GM23338 (cell line): ENCODE measurements at regions not wholly inside any gene's neighbourhood (a gene's known extent, or its start where the extent isn't known, plus 50 kb on each side); places are given as distances from the start of the nearest gene placed in this dataset.

Source experiments
- ATAC-seq: fragments of 200-7000 bp; cut with Tn5 transposase; 3 replicates; pipeline ENCODE4 v1.9.1; 2020
- DNase-seq: peaks from one replicate; pipeline ENCODE4 v3.0.0-alpha.2; 2015; ENCODE audit warnings: low spot score
- H2AFZ ChIP-seq: fragments of 200-600 bp; sonication (generic); 2 replicates; pipeline ENCODE4 v1.8.0; 2016; ENCODE audit warnings: antibody characterized with exemption, mild to moderate bottlenecking, moderate library complexity
- H3F3A ChIP-seq: fragments of 200-600 bp; sonication (generic); replicated peaks from 2 replicates; pipeline ENCODE4 v1.8.0; 2017; ENCODE audit warnings: antibody characterized with exemption, mixed run types, low read depth
- H3K27ac ChIP-seq: fragments of 200-600 bp; sonication (generic); 2 replicates; pipeline ENCODE4 v1.6.1; 2016; ENCODE audit warnings: low read depth
- H3K27me3 ChIP-seq: fragments of 200-600 bp; sonication (generic); 2 replicates; pipeline ENCODE4 v1.8.0; 2016; ENCODE audit warnings: mild to moderate bottlenecking, mixed run types, moderate library complexity; ENCODE audit not compliant: insufficient read depth
- H3K36me3 ChIP-seq: fragments of 200-600 bp; sonication (generic); 2 replicates; pipeline ENCODE4 v1.8.0; 2016; ENCODE audit warnings: mild to moderate bottlenecking; ENCODE audit not compliant: insufficient read depth
- H3K4me1 ChIP-seq: fragments of 200-600 bp; sonication (generic); 2 replicates; pipeline ENCODE4 v1.8.0; 2016; ENCODE audit warnings: mild to moderate bottlenecking, moderate library complexity; ENCODE audit not compliant: insufficient read depth
- H3K4me2 ChIP-seq: fragments of 200-600 bp; sonication (generic); 2 replicates; pipeline ENCODE4 v1.7.1; 2017; ENCODE audit warnings: mixed run types
- H3K4me3 ChIP-seq: fragments of 200-600 bp; sonication (generic); 2 replicates; pipeline ENCODE4 v1.6.1; 2016; ENCODE audit warnings: mixed run types
- H3K79me2 ChIP-seq: fragments of 200-600 bp; sonication (generic); replicated peaks from 2 replicates; pipeline ENCODE4 v1.8.0; 2017; ENCODE audit warnings: mild to moderate bottlenecking; ENCODE audit not compliant: insufficient read depth
- H3K9me2 ChIP-seq: fragments of 200-600 bp; sonication (generic); 2 replicates; pipeline ENCODE4 v1.8.0; 2017; ENCODE audit not compliant: insufficient read depth
- H4K20me1 ChIP-seq: fragments of 200-600 bp; sonication (generic); replicated peaks from 2 replicates; pipeline ENCODE4 v1.8.0; 2017; ENCODE audit warnings: mild to moderate bottlenecking; ENCODE audit not compliant: insufficient read depth
- H3K27ac Mint-ChIP-seq: 2 replicates; pipeline ENCODE4 v1.8.0; 2020; ENCODE audit warnings: inconsistent platforms, mild to moderate bottlenecking, moderate library complexity, mixed read lengths
- H3K27me3 Mint-ChIP-seq: 3 replicates; pipeline ENCODE4 v1.8.0; 2022; ENCODE audit warnings: low read depth, mild to moderate bottlenecking, moderate library complexity, mixed read lengths, inconsistent platforms; ENCODE audit not compliant: insufficient read depth, poor library complexity
- H3K36me3 Mint-ChIP-seq: 3 replicates; pipeline ENCODE4 v1.8.0; 2021; ENCODE audit warnings: low read depth, mild to moderate bottlenecking, inconsistent platforms, moderate library complexity, mixed read lengths
- H3K4me1 Mint-ChIP-seq: 3 replicates; pipeline ENCODE4 v1.8.0; 2020; ENCODE audit warnings: mild to moderate bottlenecking, inconsistent platforms, mixed read lengths
- H3K4me3 Mint-ChIP-seq: 3 replicates; pipeline ENCODE4 v1.8.0; 2021; ENCODE audit warnings: moderate library complexity, mild to moderate bottlenecking, inconsistent platforms, mixed read lengths
- H3K9me3 Mint-ChIP-seq: 3 replicates; pipeline ENCODE4 v1.8.0; 2020; ENCODE audit warnings: moderate library complexity, mild to moderate bottlenecking, inconsistent platforms, mixed read lengths
- CREB1 ChIP-seq: fragments of 250-450 bp; sonication (Bioruptor Pico); IDR thresholded peaks from 2 replicates; pipeline ENCODE4 v1.5.0; 2020; ENCODE audit warnings: low read depth, mild to moderate bottlenecking, moderate library complexity
- JUNB ChIP-seq: IDR thresholded peaks from one replicate; pipeline ENCODE4 v1.6.1; 2016; ENCODE audit warnings: antibody characterized with exemption; ENCODE audit not compliant: unreplicated experiment
- NANOG ChIP-seq: IDR thresholded peaks from 2 replicates; pipeline ENCODE4 v1.6.1; 2016; ENCODE audit warnings: antibody characterized with exemption, borderline replicate concordance
- ZNF331 ChIP-seq: fragments of 250-450 bp; sonication (Bioruptor Pico); IDR thresholded peaks from 2 replicates; pipeline ENCODE4 v1.5.0; 2020; ENCODE audit warnings: low read depth, mild to moderate bottlenecking, moderate library complexity
- TF ChIP-seq, protein P1 (sequence below): fragments of 250-450 bp; sonication (Bioruptor Pico); IDR thresholded peaks from 2 replicates; pipeline ENCODE4 v1.5.0; 2020; ENCODE audit warnings: mild to moderate bottlenecking, moderate library complexity
- TF ChIP-seq, protein P2 (sequence below), 2 experiments: fragments of 200-600 bp in 1 of 2; sonication (generic) in 1 of 2; conservative IDR thresholded peaks; 2 replicates each; pipeline versions ENCODE4 v1.5.1 to v1.6.1; 2016 to 2017; ENCODE audit warnings: antibody characterized with exemption in 2 of 2, low read depth in 2 of 2, mild to moderate bottlenecking in 2 of 2, moderate library complexity in 1 of 2

DNA sequence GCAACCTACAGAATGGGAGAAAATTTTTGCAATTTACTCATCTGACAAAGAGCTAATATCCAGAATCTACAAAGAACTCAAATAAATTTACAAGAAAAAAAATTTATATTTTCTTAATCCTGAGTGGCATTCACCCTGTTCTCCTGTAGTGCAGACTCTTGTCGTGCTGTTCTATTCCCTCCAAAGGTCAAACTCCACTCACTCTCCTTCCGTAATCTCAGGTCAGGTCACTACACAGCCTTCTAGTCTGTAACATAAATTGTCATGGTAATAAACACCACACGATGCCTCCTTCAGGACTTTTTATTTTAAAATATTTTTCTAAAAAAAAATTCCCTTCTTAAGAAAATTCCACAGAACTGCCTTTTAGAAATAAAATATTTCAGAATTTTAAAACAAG is 417.9 kb upstream of the GCFC2 start (continued):
- TF ChIP-seq, protein P1, sequence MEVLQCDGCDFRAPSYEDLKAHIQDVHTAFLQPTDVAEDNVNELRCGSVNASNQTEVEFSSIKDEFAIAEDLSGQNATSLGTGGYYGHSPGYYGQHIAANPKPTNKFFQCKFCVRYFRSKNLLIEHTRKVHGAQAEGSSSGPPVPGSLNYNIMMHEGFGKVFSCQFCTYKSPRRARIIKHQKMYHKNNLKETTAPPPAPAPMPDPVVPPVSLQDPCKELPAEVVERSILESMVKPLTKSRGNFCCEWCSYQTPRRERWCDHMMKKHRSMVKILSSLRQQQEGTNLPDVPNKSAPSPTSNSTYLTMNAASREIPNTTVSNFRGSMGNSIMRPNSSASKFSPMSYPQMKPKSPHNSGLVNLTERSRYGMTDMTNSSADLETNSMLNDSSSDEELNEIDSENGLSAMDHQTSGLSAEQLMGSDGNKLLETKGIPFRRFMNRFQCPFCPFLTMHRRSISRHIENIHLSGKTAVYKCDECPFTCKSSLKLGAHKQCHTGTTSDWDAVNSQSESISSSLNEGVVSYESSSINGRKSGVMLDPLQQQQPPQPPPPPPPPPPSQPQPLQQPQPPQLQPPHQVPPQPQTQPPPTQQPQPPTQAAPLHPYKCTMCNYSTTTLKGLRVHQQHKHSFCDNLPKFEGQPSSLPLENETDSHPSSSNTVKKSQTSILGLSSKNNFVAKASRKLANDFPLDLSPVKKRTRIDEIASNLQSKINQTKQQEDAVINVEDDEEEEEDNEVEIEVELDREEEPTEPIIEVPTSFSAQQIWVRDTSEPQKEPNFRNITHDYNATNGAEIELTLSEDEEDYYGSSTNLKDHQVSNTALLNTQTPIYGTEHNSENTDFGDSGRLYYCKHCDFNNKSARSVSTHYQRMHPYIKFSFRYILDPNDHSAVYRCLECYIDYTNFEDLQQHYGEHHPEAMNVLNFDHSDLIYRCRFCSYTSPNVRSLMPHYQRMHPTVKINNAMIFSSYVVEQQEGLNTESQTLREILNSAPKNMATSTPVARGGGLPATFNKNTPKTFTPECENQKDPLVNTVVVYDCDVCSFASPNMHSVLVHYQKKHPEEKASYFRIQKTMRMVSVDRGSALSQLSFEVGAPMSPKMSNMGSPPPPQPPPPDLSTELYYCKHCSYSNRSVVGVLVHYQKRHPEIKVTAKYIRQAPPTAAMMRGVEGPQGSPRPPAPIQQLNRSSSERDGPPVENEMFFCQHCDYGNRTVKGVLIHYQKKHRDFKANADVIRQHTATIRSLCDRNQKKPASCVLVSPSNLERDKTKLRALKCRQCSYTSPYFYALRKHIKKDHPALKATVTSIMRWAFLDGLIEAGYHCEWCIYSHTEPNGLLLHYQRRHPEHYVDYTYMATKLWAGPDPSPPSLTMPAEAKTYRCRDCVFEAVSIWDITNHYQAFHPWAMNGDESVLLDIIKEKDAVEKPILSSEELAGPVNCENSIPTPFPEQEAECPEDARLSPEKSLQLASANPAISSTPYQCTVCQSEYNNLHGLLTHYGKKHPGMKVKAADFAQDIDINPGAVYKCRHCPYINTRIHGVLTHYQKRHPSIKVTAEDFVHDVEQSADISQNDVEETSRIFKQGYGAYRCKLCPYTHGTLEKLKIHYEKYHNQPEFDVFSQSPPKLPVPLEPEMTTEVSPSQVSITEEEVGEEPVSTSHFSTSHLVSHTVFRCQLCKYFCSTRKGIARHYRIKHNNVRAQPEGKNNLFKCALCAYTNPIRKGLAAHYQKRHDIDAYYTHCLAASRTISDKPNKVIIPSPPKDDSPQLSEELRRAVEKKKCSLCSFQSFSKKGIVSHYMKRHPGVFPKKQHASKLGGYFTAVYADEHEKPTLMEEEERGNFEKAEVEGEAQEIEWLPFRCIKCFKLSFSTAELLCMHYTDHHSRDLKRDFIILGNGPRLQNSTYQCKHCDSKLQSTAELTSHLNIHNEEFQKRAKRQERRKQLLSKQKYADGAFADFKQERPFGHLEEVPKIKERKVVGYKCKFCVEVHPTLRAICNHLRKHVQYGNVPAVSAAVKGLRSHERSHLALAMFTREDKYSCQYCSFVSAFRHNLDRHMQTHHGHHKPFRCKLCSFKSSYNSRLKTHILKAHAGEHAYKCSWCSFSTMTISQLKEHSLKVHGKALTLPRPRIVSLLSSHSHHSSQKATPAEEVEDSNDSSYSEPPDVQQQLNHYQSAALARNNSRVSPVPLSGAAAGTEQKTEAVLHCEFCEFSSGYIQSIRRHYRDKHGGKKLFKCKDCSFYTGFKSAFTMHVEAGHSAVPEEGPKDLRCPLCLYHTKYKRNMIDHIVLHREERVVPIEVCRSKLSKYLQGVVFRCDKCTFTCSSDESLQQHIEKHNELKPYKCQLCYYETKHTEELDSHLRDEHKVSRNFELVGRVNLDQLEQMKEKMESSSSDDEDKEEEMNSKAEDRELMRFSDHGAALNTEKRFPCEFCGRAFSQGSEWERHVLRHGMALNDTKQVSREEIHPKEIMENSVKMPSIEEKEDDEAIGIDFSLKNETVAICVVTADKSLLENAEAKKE, result no peak
- TF ChIP-seq ZNF331 (CRISPR knock-in tag) (no peak), NANOG (no peak), CREB1 (CRISPR knock-in tag) (no peak)

DNA sequence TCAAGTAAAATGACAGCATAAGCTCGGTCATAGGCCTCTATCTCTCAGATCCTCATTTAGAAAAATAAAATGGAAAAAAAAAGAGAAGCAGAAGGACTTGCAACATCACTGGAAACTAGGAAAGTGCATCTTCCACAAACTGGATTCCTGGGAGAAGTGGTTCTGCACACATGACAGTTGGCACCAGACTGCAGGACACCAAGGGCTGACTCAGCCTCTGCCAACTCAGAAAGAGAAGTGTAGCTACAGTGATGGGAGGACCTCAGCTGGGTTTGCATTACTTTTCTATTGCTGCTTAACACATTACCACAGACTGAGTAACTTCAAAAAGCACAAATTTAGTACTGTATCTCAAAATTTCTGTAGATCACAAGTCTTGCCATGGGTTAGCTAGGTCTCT is 409.5 kb upstream of the GCFC2 start:
- Histone ChIP-seq H3K36me3 (no peaks in the 10 kb centered on the region), H3K27ac (no peak overlapping the region), H3K4me3 (no peak overlapping the region), H3K27me3 (no peaks in the 10 kb centered on the region), H2AFZ (no peak overlapping the region), H3K79me2 (no peaks in the 10 kb centered on the region), H3F3A (no peaks in the 10 kb centered on the region), H3K4me2 (no peak overlapping the region), H3K4me1 (no peaks in the 10 kb centered on the region), H3K9me2 (peaks cover 4% of the 10 kb centered on the region; the same call in 1 of the 2 replicates), H4K20me1 (no peaks in the 10 kb centered on the region)
- H3K36me3 Mint-ChIP-seq, result no peaks in the 10 kb centered on the region
- DNase-seq (no peak), ATAC-seq (no peak)
- no peaks in the 10 kb centered on the region for H3K4me1 Mint-ChIP-seq
- TF ChIP-seq, protein P2, sequence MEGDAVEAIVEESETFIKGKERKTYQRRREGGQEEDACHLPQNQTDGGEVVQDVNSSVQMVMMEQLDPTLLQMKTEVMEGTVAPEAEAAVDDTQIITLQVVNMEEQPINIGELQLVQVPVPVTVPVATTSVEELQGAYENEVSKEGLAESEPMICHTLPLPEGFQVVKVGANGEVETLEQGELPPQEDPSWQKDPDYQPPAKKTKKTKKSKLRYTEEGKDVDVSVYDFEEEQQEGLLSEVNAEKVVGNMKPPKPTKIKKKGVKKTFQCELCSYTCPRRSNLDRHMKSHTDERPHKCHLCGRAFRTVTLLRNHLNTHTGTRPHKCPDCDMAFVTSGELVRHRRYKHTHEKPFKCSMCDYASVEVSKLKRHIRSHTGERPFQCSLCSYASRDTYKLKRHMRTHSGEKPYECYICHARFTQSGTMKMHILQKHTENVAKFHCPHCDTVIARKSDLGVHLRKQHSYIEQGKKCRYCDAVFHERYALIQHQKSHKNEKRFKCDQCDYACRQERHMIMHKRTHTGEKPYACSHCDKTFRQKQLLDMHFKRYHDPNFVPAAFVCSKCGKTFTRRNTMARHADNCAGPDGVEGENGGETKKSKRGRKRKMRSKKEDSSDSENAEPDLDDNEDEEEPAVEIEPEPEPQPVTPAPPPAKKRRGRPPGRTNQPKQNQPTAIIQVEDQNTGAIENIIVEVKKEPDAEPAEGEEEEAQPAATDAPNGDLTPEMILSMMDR (conservative IDR thresholded peaks at IDR 0.05; ENCODE audit: low read depth in 2 of 2), result no peak
- TF ChIP-seq JUNB, result no peak
- H3K27me3 Mint-ChIP-seq, result no peaks in the 10 kb centered on the region
- H3K9me3 Mint-ChIP-seq, result peaks cover 5% of the 10 kb centered on the region; the same call in 1 of the 3 replicates
- H3K4me3 Mint-ChIP-seq, result no peak overlapping the region
- H3K27ac Mint-ChIP-seq, result no peak overlapping the region
